ENCODE measurements at regions not wholly inside any gene's neighbourhood (a gene's known extent, or its start where the extent isn't known, plus 50 kb on each side); places are given as distances from the start of the nearest gene placed in this dataset.

DNA sequence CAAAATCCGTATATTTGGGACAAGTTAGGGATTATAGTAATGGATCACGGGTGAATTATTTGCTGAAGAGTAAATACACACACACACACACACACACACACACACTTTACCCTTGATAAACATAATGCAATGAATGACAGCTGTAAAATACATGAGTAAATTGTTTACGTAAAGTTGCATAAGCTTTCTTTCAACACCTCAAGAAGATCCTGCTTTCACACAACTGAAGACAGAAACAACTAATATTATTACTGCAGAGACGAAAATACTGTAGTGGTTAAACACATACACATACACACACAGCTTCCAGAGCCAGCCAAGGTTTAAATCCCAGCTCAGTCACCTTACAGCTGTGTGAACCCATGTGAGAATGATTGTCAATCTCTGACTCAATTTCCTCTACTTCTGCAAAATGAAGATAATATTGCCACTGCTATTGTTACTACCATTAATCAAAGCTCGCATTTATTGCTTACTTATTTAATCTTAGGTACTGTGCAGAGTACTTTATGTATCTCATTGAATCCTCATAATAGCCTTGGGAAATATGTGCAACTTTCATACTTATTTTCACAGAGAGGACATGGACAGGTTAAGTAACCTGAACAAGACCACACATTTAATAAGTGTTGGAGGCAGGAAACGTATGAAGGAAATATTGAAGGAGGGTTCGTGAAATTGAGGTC lies 50.6 kb upstream of the DOK6 start:
- no peak for DNase-seq

Data from NCI-H82 (cell line).